ENCODE measurements at regions not wholly inside any gene's neighbourhood (a gene's known extent, or its start where the extent isn't known, plus 50 kb on each side); places are given as distances from the start of the nearest gene placed in this dataset.

DNA sequence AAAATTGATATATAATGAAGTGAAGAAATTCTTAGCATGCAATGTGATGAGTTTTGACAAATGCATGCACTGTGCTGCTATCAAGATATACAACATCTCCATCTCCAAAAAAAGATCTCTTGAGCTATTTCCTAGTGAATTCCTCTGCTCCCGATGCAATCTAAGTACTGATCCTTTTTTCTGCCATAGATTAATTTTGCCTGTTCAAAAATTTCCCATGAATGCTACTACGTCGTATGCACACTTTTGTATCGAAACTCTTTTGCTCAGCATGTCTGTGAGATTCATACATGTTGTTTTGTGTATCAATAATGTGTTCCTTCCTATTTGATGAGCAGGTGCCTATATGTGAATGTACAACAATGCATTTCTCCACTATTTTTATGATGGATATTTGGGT lies 647.4 kb downstream of the MTRR start:
- TF ChIP-seq, protein P1, sequence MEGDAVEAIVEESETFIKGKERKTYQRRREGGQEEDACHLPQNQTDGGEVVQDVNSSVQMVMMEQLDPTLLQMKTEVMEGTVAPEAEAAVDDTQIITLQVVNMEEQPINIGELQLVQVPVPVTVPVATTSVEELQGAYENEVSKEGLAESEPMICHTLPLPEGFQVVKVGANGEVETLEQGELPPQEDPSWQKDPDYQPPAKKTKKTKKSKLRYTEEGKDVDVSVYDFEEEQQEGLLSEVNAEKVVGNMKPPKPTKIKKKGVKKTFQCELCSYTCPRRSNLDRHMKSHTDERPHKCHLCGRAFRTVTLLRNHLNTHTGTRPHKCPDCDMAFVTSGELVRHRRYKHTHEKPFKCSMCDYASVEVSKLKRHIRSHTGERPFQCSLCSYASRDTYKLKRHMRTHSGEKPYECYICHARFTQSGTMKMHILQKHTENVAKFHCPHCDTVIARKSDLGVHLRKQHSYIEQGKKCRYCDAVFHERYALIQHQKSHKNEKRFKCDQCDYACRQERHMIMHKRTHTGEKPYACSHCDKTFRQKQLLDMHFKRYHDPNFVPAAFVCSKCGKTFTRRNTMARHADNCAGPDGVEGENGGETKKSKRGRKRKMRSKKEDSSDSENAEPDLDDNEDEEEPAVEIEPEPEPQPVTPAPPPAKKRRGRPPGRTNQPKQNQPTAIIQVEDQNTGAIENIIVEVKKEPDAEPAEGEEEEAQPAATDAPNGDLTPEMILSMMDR (IDR thresholded peaks at IDR 0.05 in 8 of 11, conservative IDR thresholded peaks at IDR 0.05 in 3 of 11): no peak
- TF ChIP-seq POLR2AphosphoS5 (IDR thresholded peaks at IDR 0.05): no peak
- TF ChIP-seq POLR2A (IDR thresholded peaks at IDR 0.05): no peak
